SK-N-SH (cell line): ENCODE measurements at regions not wholly inside any gene's neighbourhood (a gene's known extent, or its start where the extent isn't known, plus 50 kb on each side); places are given as distances from the start of the nearest gene placed in this dataset.

ENCODE experiments used
- CTCF ChIP-seq: fragments of 200-600 bp; sonication (generic); IDR thresholded peaks from 2 replicates; pipeline ENCODE4 v1.6.1; 2017; ENCODE audit warnings: antibody characterized with exemption, mild to moderate bottlenecking, moderate library complexity
- IRF3 ChIP-seq: fragments of 150-350 bp; IDR thresholded peaks from 2 replicates; pipeline ENCODE4 v1.6.1; 2016; ENCODE audit warnings: mild to moderate bottlenecking, low read depth, low read length
- RXRA ChIP-seq: IDR thresholded peaks from 2 replicates; pipeline ENCODE4 v1.4.0; 2012; ENCODE audit warnings: low read depth, mild to moderate bottlenecking, borderline replicate concordance
- USF2 ChIP-seq: fragments of 150-350 bp; IDR thresholded peaks from 2 replicates; pipeline ENCODE4 v1.6.1; 2017; ENCODE audit warnings: antibody characterized with exemption, low read length, low read depth, borderline replicate concordance

GRCh38 chr7:49091519-49091918, 167.2 kb downstream of the CDC14C start:
- TF ChIP-seq CTCF (no peak), IRF3 (no peak), RXRA (no peak), USF2 (no peak)
